H1 (cell line): ENCODE measurements at regions not wholly inside any gene's neighbourhood (a gene's known extent, or its start where the extent isn't known, plus 50 kb on each side); places are given as distances from the start of the nearest gene placed in this dataset.

Experiments used
- EZH2 ChIP-seq: fragments of 200-600 bp; sonication (generic); IDR thresholded peaks from 2 replicates; pipeline ENCODE4 v1.7.1; 2012; ENCODE audit warnings: low read depth, mild to moderate bottlenecking, moderate library complexity, low read length, inconsistent platforms; ENCODE audit not compliant: severe bottlenecking
- POLR2A ChIP-seq, 2 experiments: IDR thresholded peaks; 1 replicate in 1 of 2; 2 replicates in 1 of 2; pipeline ENCODE4 v1.6.1; 2011; ENCODE audit warnings: low read depth in 2 of 2, low read length in 2 of 2, mild to moderate bottlenecking in 2 of 2; ENCODE audit errors: control extremely low read depth in 1 of 2
- TEAD4 ChIP-seq: IDR thresholded peaks from 2 replicates; pipeline ENCODE4 v1.6.1; 2012; ENCODE audit warnings: low read depth, low read length, inconsistent platforms, mixed read lengths
- TF ChIP-seq, protein P1 (sequence below), 3 experiments: IDR thresholded peaks; 1 replicate in 2 of 3; 2 replicates in 1 of 3; pipeline versions ENCODE4 v1.5.1 to v1.6.1; 2011; ENCODE audit warnings: low read length in 3 of 3, mild to moderate bottlenecking in 3 of 3, inconsistent platforms in 2 of 3, low read depth in 1 of 3, moderate library complexity in 1 of 3; ENCODE audit not compliant: insufficient read depth in 1 of 3; ENCODE audit errors: control extremely low read depth in 1 of 3

GRCh38 chr16:86079255-86079885, 180.4 kb downstream of the IRF8 start:
- TF ChIP-seq EZH2 (no peak), POLR2A (IDR thresholded peaks at IDR 0.05; ENCODE audit: control extremely low read depth in 1 of 2, low read depth in 2 of 2, low read length in 2 of 2) (no peak), TEAD4 (no peak)
- TF ChIP-seq, protein P1, sequence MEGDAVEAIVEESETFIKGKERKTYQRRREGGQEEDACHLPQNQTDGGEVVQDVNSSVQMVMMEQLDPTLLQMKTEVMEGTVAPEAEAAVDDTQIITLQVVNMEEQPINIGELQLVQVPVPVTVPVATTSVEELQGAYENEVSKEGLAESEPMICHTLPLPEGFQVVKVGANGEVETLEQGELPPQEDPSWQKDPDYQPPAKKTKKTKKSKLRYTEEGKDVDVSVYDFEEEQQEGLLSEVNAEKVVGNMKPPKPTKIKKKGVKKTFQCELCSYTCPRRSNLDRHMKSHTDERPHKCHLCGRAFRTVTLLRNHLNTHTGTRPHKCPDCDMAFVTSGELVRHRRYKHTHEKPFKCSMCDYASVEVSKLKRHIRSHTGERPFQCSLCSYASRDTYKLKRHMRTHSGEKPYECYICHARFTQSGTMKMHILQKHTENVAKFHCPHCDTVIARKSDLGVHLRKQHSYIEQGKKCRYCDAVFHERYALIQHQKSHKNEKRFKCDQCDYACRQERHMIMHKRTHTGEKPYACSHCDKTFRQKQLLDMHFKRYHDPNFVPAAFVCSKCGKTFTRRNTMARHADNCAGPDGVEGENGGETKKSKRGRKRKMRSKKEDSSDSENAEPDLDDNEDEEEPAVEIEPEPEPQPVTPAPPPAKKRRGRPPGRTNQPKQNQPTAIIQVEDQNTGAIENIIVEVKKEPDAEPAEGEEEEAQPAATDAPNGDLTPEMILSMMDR (IDR thresholded peaks at IDR 0.05; ENCODE audit: control extremely low read depth in 1 of 3, insufficient read depth in 1 of 3, low read depth in 1 of 3, low read length in 3 of 3): no peak
